ENCODE measurements at regions not wholly inside any gene's neighbourhood (a gene's known extent, or its start where the extent isn't known, plus 50 kb on each side); places are given as distances from the start of the nearest gene placed in this dataset.

- TF ChIP-seq CREB3 (tag; conservative IDR thresholded peaks at IDR 0.05; ENCODE audit: low read depth) (no peak), CTCF (IDR thresholded peaks at IDR 0.05 in 2 of 3, conservative IDR thresholded peaks at IDR 0.05 in 1 of 3; ENCODE audit: insufficient read depth in 2 of 3, low read depth in 1 of 3, low read length in 3 of 3) (no peak), POLR2AphosphoS5 (IDR thresholded peaks at IDR 0.05; ENCODE audit: control insufficient read depth, insufficient read depth, low read depth, low read length) (no peak), KLF16 (IDR thresholded peaks at IDR 0.05) (no peak), ZSCAN29 (IDR thresholded peaks at IDR 0.05) (no peak), POLR2A (conservative IDR thresholded peaks at IDR 0.05) (no peak), ZNF274 (IDR thresholded peaks at IDR 0.05; ENCODE audit: borderline replicate concordance, low read depth, low read length) (no peak), ZNF431 (CRISPR knock-in tag; IDR thresholded peaks at IDR 0.05) (no peak), GTF2F1 (IDR thresholded peaks at IDR 0.05; ENCODE audit: low read depth, low read length) (no peak), MXI1 (IDR thresholded peaks at IDR 0.05; ENCODE audit: low read depth, low read length) (no peak), JUND (IDR thresholded peaks at IDR 0.05; ENCODE audit: borderline replicate concordance, low read depth, low read length) (no peak), JUND (tag; IDR thresholded peaks at IDR 0.05; ENCODE audit: borderline replicate concordance, low read depth, low read length) (no peak), ZFP36 (IDR thresholded peaks at IDR 0.05; ENCODE audit: low read depth, low read length, partially characterized antibody) (no peak)
These were observed 619.0 kb downstream of the SLC4A3 start for GRCh38 chr2:220246386-220246785.

Data from K562 (cell line).